Vagina (tissue), 2 donors: ENCODE measurements at regions not wholly inside any gene's neighbourhood (a gene's known extent, or its start where the extent isn't known, plus 50 kb on each side); places are given as distances from the start of the nearest gene placed in this dataset.

Experiments used
- DNase-seq, 2 donors: peaks; one replicate each; pipeline ENCODE4 v3.0.0-alpha.2; 2017; ENCODE audit errors: extremely low spot score in 2 of 2
- H3K27ac ChIP-seq: fragments of 200-600 bp; sonication (generic); one replicate; pipeline ENCODE4 v1.5.1; 2019
- H3K27me3 ChIP-seq: fragments of 200-600 bp; sonication (generic); one replicate; pipeline ENCODE4 v1.5.1; 2019
- H3K36me3 ChIP-seq, 2 donors: fragments of 200-600 bp; sonication (generic); one replicate each; pipeline ENCODE4 v1.5.1; 2017 to 2019
- H3K4me1 ChIP-seq: fragments of 200-600 bp; sonication (generic); one replicate; pipeline ENCODE4 v1.5.1; 2019
- H3K4me3 ChIP-seq, 2 donors: fragments of 200-600 bp; sonication (generic); 1 replicate in 1 of 2; 2 replicates in 1 of 2; pipeline ENCODE4 v1.5.1; 2016 to 2019
- H3K9me3 ChIP-seq: fragments of 200-600 bp; sonication (generic); one replicate; pipeline ENCODE4 v1.5.1; 2019
- POLR2A ChIP-seq, 2 donors: fragments of 450-650 bp; IDR thresholded peaks; one replicate each; pipeline ENCODE4 v1.6.1; 2017; ENCODE audit warnings: antibody characterized with exemption in 2 of 2, mild to moderate bottlenecking in 2 of 2, moderate library complexity in 2 of 2
- POLR2AphosphoS5 ChIP-seq, 2 donors: sonication (generic); formaldehyde crosslinking; IDR thresholded peaks; one replicate each; pipeline ENCODE4 v1.9.0; 2017; ENCODE audit warnings: antibody characterized with exemption in 2 of 2, mild to moderate bottlenecking in 2 of 2, low read depth in 1 of 2; ENCODE audit not compliant: insufficient read depth in 1 of 2
- intact Hi-C: fragments of 100-400 bp; cut with DNase I; formaldehyde crosslinking; loops from one replicate; pipeline ENCODE4 v1.15.1; 2023
- TF ChIP-seq, protein P1 (sequence below), 3 experiments: fragments of 450-650 bp in 2 of 3; fragments of 200-600 bp in 1 of 3; sonication (generic) in 1 of 3; IDR thresholded peaks; one replicate each; pipeline ENCODE4 v1.5.1; 2017 to 2019; ENCODE audit warnings: antibody characterized with exemption in 3 of 3, mild to moderate bottlenecking in 2 of 3, moderate library complexity in 2 of 3

DNA sequence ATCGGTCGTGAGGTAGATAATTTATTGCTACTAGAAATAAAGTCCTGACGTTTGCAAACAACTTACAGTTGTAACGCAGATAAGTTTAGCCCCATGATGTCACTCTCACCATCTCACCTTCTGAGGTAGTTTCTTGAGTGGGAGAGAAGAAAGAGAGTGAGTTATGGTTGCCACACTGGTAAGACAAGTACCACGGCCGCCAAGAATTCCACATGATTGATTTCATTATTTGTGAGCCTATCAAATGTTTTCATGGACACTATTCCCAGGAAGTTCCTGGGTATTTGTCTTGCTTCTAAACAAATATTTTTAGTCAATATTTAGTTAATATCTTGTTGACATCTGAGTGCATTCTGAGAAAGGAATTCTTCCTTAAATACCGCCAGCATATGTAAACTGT is 339.4 kb upstream of the KIAA1217 start:
- intact Hi-C loops, result no loop called here
- Histone ChIP-seq H3K27ac (no peak overlapping the region), H3K9me3 (no peaks in the 10 kb centered on the region), H3K36me3 (no peaks in the 10 kb centered on the region), H3K4me3 (no peak overlapping the region), H3K4me1 (no peaks in the 10 kb centered on the region), H3K27me3 (no peaks in the 10 kb centered on the region)
- TF ChIP-seq, protein P1, sequence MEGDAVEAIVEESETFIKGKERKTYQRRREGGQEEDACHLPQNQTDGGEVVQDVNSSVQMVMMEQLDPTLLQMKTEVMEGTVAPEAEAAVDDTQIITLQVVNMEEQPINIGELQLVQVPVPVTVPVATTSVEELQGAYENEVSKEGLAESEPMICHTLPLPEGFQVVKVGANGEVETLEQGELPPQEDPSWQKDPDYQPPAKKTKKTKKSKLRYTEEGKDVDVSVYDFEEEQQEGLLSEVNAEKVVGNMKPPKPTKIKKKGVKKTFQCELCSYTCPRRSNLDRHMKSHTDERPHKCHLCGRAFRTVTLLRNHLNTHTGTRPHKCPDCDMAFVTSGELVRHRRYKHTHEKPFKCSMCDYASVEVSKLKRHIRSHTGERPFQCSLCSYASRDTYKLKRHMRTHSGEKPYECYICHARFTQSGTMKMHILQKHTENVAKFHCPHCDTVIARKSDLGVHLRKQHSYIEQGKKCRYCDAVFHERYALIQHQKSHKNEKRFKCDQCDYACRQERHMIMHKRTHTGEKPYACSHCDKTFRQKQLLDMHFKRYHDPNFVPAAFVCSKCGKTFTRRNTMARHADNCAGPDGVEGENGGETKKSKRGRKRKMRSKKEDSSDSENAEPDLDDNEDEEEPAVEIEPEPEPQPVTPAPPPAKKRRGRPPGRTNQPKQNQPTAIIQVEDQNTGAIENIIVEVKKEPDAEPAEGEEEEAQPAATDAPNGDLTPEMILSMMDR (IDR thresholded peaks at IDR 0.05), result no peak
- DNase-seq, result no peak

DNA sequence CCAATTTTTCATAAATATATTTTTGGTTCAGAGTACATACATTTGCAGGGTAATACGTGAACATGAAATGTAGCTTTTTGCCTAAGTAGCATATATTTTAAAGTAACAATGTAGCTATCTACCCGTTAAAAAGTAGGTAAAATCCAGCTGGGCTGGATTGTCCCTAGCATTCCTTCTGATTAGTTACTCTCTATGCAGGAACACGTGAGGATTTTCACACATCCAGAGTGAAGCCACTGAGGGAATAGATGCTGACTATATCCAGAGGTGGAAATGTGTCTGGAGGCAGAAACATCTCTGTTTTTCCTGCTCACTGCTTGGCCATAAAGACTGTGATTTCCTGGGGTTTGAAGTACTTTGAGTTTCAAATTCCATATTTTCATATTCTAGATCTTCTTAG is 338.9 kb upstream of the KIAA1217 start:
- intact Hi-C loops, result no loop called here

DNA sequence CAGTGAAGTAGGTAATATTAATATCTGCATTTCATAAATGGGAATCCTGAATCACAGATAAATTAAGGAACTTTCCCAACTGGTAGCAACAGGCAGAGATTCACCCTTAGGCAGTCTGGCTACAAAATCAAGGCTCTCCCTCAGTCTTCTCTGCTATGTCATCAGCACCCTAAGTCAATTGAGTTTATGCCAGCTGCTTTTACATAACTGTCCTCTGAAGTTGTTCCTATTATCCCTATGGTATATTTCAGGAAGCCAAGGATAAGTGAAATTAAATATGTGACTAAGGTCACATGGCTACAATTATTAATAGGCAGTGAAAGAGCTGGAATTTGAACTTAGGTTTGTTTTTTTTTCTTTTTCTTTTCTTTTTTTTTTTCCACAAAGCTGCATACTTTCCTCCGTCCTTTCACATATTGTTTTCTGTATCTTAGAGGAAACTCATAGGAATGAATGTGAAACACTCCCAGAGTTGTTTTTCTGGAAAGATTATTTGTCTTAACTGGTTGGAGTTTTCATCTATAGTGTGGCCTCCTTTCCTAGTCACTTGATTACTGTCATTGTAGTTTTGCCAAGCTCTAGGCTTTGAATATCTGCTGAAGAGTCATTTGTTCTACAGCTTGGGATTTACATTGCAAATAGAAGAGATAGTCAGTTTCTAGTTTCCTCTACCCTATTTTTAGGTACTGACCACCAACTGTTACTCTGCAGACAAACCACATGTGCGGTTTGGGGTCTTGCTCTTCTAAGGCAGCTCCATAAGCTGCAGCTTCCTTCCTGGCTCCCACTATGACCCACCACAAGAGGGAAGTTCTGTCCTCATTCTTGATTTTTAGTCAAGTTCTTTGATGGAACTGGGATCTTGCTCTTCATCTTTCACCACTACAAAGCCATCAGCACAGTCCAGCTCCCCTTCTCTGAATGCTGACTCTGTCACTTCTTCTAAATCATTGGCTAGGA is 338.0 kb upstream of the KIAA1217 start:
- no peak for DNase-seq
- Histone ChIP-seq H3K36me3 (no peaks in the 10 kb centered on the region), H3K4me1 (no peaks in the 10 kb centered on the region), H3K9me3 (no peaks in the 10 kb centered on the region), H3K27me3 (no peaks in the 10 kb centered on the region), H3K4me3 (no peak overlapping the region), H3K27ac (no peak overlapping the region)
- intact Hi-C loops, result no loop called here
- TF ChIP-seq, protein P1 (IDR thresholded peaks at IDR 0.05), result no peak
- no peak for TF ChIP-seq POLR2AphosphoS5 (IDR thresholded peaks at IDR 0.05; ENCODE audit: insufficient read depth in 1 of 2, low read depth in 1 of 2)

More for the DNA sequence above, 338.9 kb upstream of the KIAA1217 start:
- no peak overlapping the region for H3K4me3 ChIP-seq
- TF ChIP-seq, protein P1 (IDR thresholded peaks at IDR 0.05), result no peak
- TF ChIP-seq POLR2AphosphoS5 (IDR thresholded peaks at IDR 0.05; ENCODE audit: insufficient read depth in 1 of 2, low read depth in 1 of 2) (no peak), POLR2A (IDR thresholded peaks at IDR 0.05) (no peak)
- no peaks in the 10 kb centered on the region for H3K4me1 ChIP-seq
- no peaks in the 10 kb centered on the region for H3K9me3 ChIP-seq
- H3K36me3 ChIP-seq, result no peaks in the 10 kb centered on the region
- no peaks in the 10 kb centered on the region for H3K27me3 ChIP-seq
- DNase-seq, result no peak
- no peak overlapping the region for H3K27ac ChIP-seq

DNA sequence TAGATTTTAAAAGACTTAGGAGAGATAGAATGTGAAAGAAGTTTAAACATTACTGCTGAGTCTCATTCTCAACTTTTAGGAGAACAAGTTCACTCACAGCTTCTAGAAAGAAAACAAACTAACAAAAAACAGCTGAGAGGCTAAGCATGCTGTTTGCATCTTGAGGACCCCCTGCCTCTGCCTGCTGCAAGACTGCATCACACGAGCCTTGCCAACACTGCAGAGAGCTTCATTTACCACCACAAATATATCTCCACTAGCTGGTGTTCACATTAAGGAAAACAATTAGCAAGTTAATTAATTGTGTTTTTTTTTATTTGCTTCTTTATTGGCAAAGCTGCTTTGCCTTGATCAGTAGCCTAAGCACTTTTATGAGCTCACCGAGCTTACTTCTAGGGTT is 336.6 kb upstream of the KIAA1217 start:
- Histone ChIP-seq H3K27me3 (no peaks in the 10 kb centered on the region), H3K4me1 (no peaks in the 10 kb centered on the region), H3K36me3 (no peaks in the 10 kb centered on the region), H3K4me3 (no peak overlapping the region), H3K9me3 (no peaks in the 10 kb centered on the region), H3K27ac (no peak overlapping the region)
- TF ChIP-seq, protein P1 (IDR thresholded peaks at IDR 0.05), result no peak
- TF ChIP-seq POLR2A (IDR thresholded peaks at IDR 0.05) (no peak), POLR2AphosphoS5 (IDR thresholded peaks at IDR 0.05; ENCODE audit: insufficient read depth in 1 of 2, low read depth in 1 of 2) (no peak)
- no peak for DNase-seq
- intact Hi-C loops, result no loop called here

DNA sequence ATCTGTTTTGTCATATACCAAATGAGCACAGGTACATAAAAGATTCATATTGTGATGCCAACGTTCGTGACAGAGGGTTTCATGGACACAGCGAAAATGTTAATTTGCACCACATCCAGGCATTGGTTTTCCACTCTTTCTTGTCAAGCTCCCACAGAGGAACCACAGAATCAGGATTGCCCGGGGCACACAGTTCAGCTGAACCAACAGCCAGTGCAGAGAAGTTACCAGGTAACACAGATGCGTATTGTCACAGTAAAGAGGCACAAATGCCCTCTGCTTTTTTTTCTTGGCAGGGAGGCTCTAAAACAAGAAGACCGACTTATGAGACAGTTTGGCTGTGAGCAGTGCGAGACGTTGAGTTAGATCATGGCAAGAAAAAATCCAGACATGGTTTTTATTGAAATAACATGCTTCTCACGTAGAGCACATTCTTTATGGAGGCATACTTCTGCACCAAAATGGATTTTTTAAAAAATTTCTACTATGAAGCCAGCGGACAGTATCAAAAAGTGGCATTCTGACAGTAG is 331.1 kb upstream of the KIAA1217 start:
- DNase-seq, result no peak
- Histone ChIP-seq H3K36me3 (no peaks in the 10 kb centered on the region), H3K27me3 (no peaks in the 10 kb centered on the region), H3K4me3 (no peak overlapping the region), H3K4me1 (no peaks in the 10 kb centered on the region), H3K9me3 (no peaks in the 10 kb centered on the region), H3K27ac (no peak overlapping the region)
- TF ChIP-seq, protein P1 (IDR thresholded peaks at IDR 0.05), result no peak
- TF ChIP-seq POLR2A (IDR thresholded peaks at IDR 0.05) (no peak), POLR2AphosphoS5 (IDR thresholded peaks at IDR 0.05; ENCODE audit: insufficient read depth in 1 of 2, low read depth in 1 of 2) (no peak)
- intact Hi-C loops, result no loop called here
